IMR-90 (cell line): ENCODE measurements at regions not wholly inside any gene's neighbourhood (a gene's known extent, or its start where the extent isn't known, plus 50 kb on each side); places are given as distances from the start of the nearest gene placed in this dataset.

Source experiments
- ATAC-seq: fragments of 200-7000 bp; cut with Tn5 transposase; 2 replicates; pipeline ENCODE4 v1.9.1; 2020; ENCODE audit warnings: low read depth, mild to moderate bottlenecking, moderate library complexity
- BruUV-seq: library from RNA; stranded (reverse); fragments of 400-500 nt; replicated peaks from 2 replicates; lab custom pipeline; 2021; lab: Mats Ljungman, UMichigan
- CTCF ChIA-PET: fragments of 300-600 bp; formaldehyde crosslinking; extraction: SDS; loops from one replicate; lab custom pipeline; 2021; ENCODE audit warnings: antibody characterized with exemption; lab: Yijun Ruan, JAX
- POLR2A ChIA-PET: fragments of 300-600 bp; sonication (Branson Sonifier 250); formaldehyde crosslinking; loops from one replicate; lab custom pipeline; 2022; ENCODE audit warnings: antibody characterized with exemption; ENCODE audit not compliant: unreplicated experiment; lab: Charles Lee
- DNase-seq: peaks from one replicate; pipeline ENCODE4 v3.0.0; 2013
- H2AFZ ChIP-seq: replicated peaks from 2 replicates; pipeline ENCODE3; 2013; ENCODE audit warnings: low read length, mild to moderate bottlenecking; ENCODE audit not compliant: poor library complexity
- H2AK5ac ChIP-seq: 2 replicates; pipeline ENCODE4 v1.6.1; 2013; ENCODE audit warnings: low read depth, low read length, inconsistent platforms
- H2AK9ac ChIP-seq: replicated peaks from 2 replicates; pipeline ENCODE3; 2013; ENCODE audit warnings: mild to moderate bottlenecking, low read depth, low read length, moderate library complexity; ENCODE audit not compliant: poor library complexity
- H2BK120ac ChIP-seq: 2 replicates; pipeline ENCODE4 v1.6.1; 2013; ENCODE audit warnings: low read depth, low read length, inconsistent platforms
- H2BK15ac ChIP-seq: 3 replicates; pipeline ENCODE4 v1.6.1; 2013; ENCODE audit warnings: low read depth, low read length, inconsistent platforms
- H2BK20ac ChIP-seq: 2 replicates; pipeline ENCODE4 v1.6.1; 2013; ENCODE audit warnings: low read depth, mild to moderate bottlenecking, inconsistent platforms, low read length, moderate library complexity
- H2BK5ac ChIP-seq: 2 replicates; pipeline ENCODE4 v1.6.1; 2013; ENCODE audit warnings: mild to moderate bottlenecking, low read depth, low read length, inconsistent platforms; ENCODE audit not compliant: poor library complexity, severe bottlenecking
- H3K14ac ChIP-seq: replicated peaks from 2 replicates; pipeline ENCODE4 v1.6.1; 2013; ENCODE audit warnings: low read depth, low read length, inconsistent platforms
- H3K18ac ChIP-seq: 2 replicates; pipeline ENCODE4 v1.6.1; 2013; ENCODE audit warnings: low read depth, low read length, control low read depth
- H3K23ac ChIP-seq: 2 replicates; pipeline ENCODE4 v1.6.1; 2013; ENCODE audit warnings: low read depth, low read length, inconsistent platforms
- H3K27ac ChIP-seq: 2 replicates; pipeline ENCODE4 v1.5.1; 2013; ENCODE audit warnings: mild to moderate bottlenecking, control low read depth, low read length; ENCODE audit not compliant: insufficient read depth
- H3K27me3 ChIP-seq: 2 replicates; pipeline ENCODE4 v1.6.1; 2013; ENCODE audit warnings: low read length; ENCODE audit not compliant: control insufficient read depth, insufficient read depth
- H3K36me3 ChIP-seq: 2 replicates; pipeline ENCODE4 v1.6.1; 2013; ENCODE audit warnings: low read length, mixed read lengths; ENCODE audit not compliant: control insufficient read depth, insufficient read depth
- H3K4ac ChIP-seq: 2 replicates; pipeline ENCODE4 v1.6.1; 2013; ENCODE audit warnings: low read depth, low read length, inconsistent platforms
- H3K4me1 ChIP-seq: 2 replicates; pipeline ENCODE4 v1.6.1; 2013; ENCODE audit warnings: low read length, mixed read lengths; ENCODE audit not compliant: control insufficient read depth, insufficient read depth
- H3K4me2 ChIP-seq: 2 replicates; pipeline ENCODE4 v1.6.1; 2013; ENCODE audit warnings: low read depth, mild to moderate bottlenecking, control low read depth, low read length, moderate library complexity
- H3K4me3 ChIP-seq: 2 replicates; pipeline ENCODE4 v1.5.1; 2013; ENCODE audit warnings: low read depth, mild to moderate bottlenecking, control low read depth, low read length, moderate library complexity; ENCODE audit not compliant: insufficient read depth
- H3K56ac ChIP-seq: 2 replicates; pipeline ENCODE4 v1.6.1; 2013; ENCODE audit warnings: low read length, inconsistent platforms; ENCODE audit not compliant: insufficient read depth; ENCODE audit errors: extremely low read depth
- H3K79me1 ChIP-seq, 2 experiments: 2 replicates each; pipeline ENCODE4 v1.6.1; 2013; ENCODE audit warnings: low read length in 2 of 2, inconsistent platforms in 1 of 2, low read depth in 1 of 2
- H3K9ac ChIP-seq: 2 replicates; pipeline ENCODE4 v1.6.1; 2013; ENCODE audit warnings: low read depth, low read length, control low read depth
- H3K9me1 ChIP-seq: 2 replicates; pipeline ENCODE4 v1.6.1; 2013; ENCODE audit warnings: low read length, inconsistent platforms; ENCODE audit not compliant: insufficient read depth
- H3K9me3 ChIP-seq: 2 replicates; pipeline ENCODE4 v1.6.1; 2013; ENCODE audit warnings: low read length; ENCODE audit not compliant: control insufficient read depth, insufficient read depth
- H4K20me1 ChIP-seq: 2 replicates; pipeline ENCODE4 v1.6.1; 2013; ENCODE audit warnings: low read length, inconsistent platforms; ENCODE audit not compliant: insufficient read depth
- H4K5ac ChIP-seq: 2 replicates; pipeline ENCODE4 v1.6.1; 2013; ENCODE audit warnings: mild to moderate bottlenecking, low read depth, low read length, control low read depth
- H4K8ac ChIP-seq, 2 experiments: 2 replicates each; pipeline ENCODE4 v1.6.1; 2013; ENCODE audit warnings: low read depth in 2 of 2, low read length in 2 of 2, control low read depth in 1 of 2, inconsistent platforms in 1 of 2
- H4K91ac ChIP-seq: 2 replicates; pipeline ENCODE4 v1.6.1; 2013; ENCODE audit warnings: low read depth, low read length, inconsistent platforms; ENCODE audit not compliant: insufficient read depth
- CTCF ChIP-seq: conservative IDR thresholded peaks from 2 replicates; pipeline ENCODE4 v1.5.1; 2012; ENCODE audit warnings: mild to moderate bottlenecking, low read depth, low read length, improper control_type of control experiment
- ELK1 ChIP-seq: fragments of 150-350 bp; IDR thresholded peaks from 2 replicates; pipeline ENCODE4 v1.6.1; 2016; ENCODE audit warnings: low read depth, mild to moderate bottlenecking, low read length, moderate library complexity, borderline replicate concordance
- FOS ChIP-seq: fragments of 150-350 bp; IDR thresholded peaks from 2 replicates; pipeline ENCODE4 v1.6.1; 2016; ENCODE audit warnings: low read depth, low read length
- MAFK ChIP-seq: IDR thresholded peaks from 2 replicates; pipeline ENCODE4 v1.6.1; 2012; ENCODE audit warnings: low read depth, low read length, improper control_type of control experiment
- NFE2L2 ChIP-seq: fragments of 150-350 bp; IDR thresholded peaks from 2 replicates; pipeline ENCODE4 v1.6.1; 2016; ENCODE audit warnings: low read depth, mild to moderate bottlenecking, low read length
- RAD21 ChIP-seq: IDR thresholded peaks from 2 replicates; pipeline ENCODE4 v1.6.1; 2012; ENCODE audit warnings: low read length, improper control_type of control experiment
- RFX5 ChIP-seq: IDR thresholded peaks from 2 replicates; pipeline ENCODE4 v1.8.0; 2012; ENCODE audit warnings: low read depth, mild to moderate bottlenecking, low read length, moderate library complexity
- USF2 ChIP-seq: fragments of 150-350 bp; IDR thresholded peaks from 2 replicates; pipeline ENCODE4 v1.6.1; 2017; ENCODE audit warnings: mild to moderate bottlenecking, antibody characterized with exemption, low read length, low read depth
- WGBS, 2 experiments: methylation state at CpG; one replicate each; pipeline versions ENCODE4 v1.1.5 to v1.1.7; 2013; ENCODE audit warnings: missing lambda C conversion rate in 2 of 2; ENCODE audit not compliant: insufficient read length in 1 of 2; ENCODE audit errors: extremely low coverage in 2 of 2; 5-methylcytosine and 5-hydroxymethylcytosine counted together
- dilution Hi-C: fragments of 300-500 bp; cut with HindIII; formaldehyde crosslinking; loops from one replicate; pipeline ENCODE4 v1.14.3; 2018; ENCODE audit warnings: low sequenced_read_pairs; ENCODE audit not compliant: unreplicated experiment
- in situ Hi-C: fragments of 300-500 bp; cut with MboI; formaldehyde crosslinking; loops from 3 replicates; pipeline ENCODE4 v1.14.3; 2019; ENCODE audit warnings: low sequenced_read_pairs, inconsistent platforms, mixed read lengths
- intact Hi-C: fragments of 100-400 bp; cut with micrococcal nuclease; formaldehyde crosslinking; loops from 2 replicates; pipeline ENCODE4 v1.10.0; 2022

GRCh38 chr7:159246702-159247480 is 102.2 kb upstream of the VIPR2 start:
- DNase-seq (no peak), ATAC-seq (no peak)
- Histone ChIP-seq H4K20me1 (no peaks in the 10 kb centered on the region), H3K79me1 (no peaks in the 10 kb centered on the region), H3K9me1 (no peaks in the 10 kb centered on the region), H3K9ac (no peak overlapping the region), H4K8ac (no peak overlapping the region), H2BK20ac (no peak overlapping the region), H3K4me2 (no peak overlapping the region), H4K91ac (no peak overlapping the region), H3K56ac (no peak overlapping the region), H2BK5ac (no peak overlapping the region), H2AFZ (no peak overlapping the region), H2BK15ac (no peak overlapping the region), H2AK9ac (no peak overlapping the region), H3K36me3 (no peaks in the 10 kb centered on the region), H3K27ac (no peak overlapping the region), H3K4me3 (no peak overlapping the region), H3K18ac (no peak overlapping the region), H2BK120ac (no peak overlapping the region), H3K9me3 (no peaks in the 10 kb centered on the region; the same call in 1 of the 2 replicates), H3K23ac (no peak overlapping the region), H3K14ac (no peak overlapping the region), H3K27me3 (no peaks in the 10 kb centered on the region), H3K4ac (no peak overlapping the region), H4K5ac (no peak overlapping the region), H3K4me1 (no peaks in the 10 kb centered on the region), H2AK5ac (no peak overlapping the region)
- CTCF ChIA-PET = no interaction called here
- in situ Hi-C loops (no loop called here), intact Hi-C loops (no loop called here), dilution Hi-C loops (no loop called here)
- POLR2A ChIA-PET = no interaction called here
- TF ChIP-seq RAD21 = no peak
- no peak for TF ChIP-seq CTCF
- no peak for TF ChIP-seq NFE2L2
- no peak for TF ChIP-seq USF2
- TF ChIP-seq ELK1 = no peak
- no peak for TF ChIP-seq MAFK
- no peak for TF ChIP-seq RFX5
- TF ChIP-seq FOS = no peak
- WGBS, 2 experiments = no CpG with 5 or more reads among the region's 2 CpGs
- no TSS peak for BruUV-seq
